ENCODE measurements at regions not wholly inside any gene's neighbourhood (a gene's known extent, or its start where the extent isn't known, plus 50 kb on each side); places are given as distances from the start of the nearest gene placed in this dataset.
"Not testable (repeated sequence)": the region's sequence is repeated elsewhere in the genome, so short reads cannot be mapped to it uniquely, and the experiment has no call there.

GRCh38 chrX:67213686-67214085 is 330.1 kb upstream of the AR start:
- DNase-seq (ENCODE audit: low read depth in 3 of 3, low spot score in 2 of 3) = not testable (repeated sequence)

- no peak for DNase-seq (ENCODE audit: low read depth in 3 of 3, low spot score in 2 of 3)
Measured at GRCh38 chrX:67207912-67208311, 335.9 kb upstream of the AR start.

GRCh38 chrX:67159437-67159836 is 384.4 kb upstream of the AR start:
- no peak for DNase-seq (ENCODE audit: low read depth in 3 of 3, low spot score in 2 of 3)

- DNase-seq (ENCODE audit: low read depth in 3 of 3, low spot score in 2 of 3) = no peak
Measured at GRCh38 chrX:67114635-67115034, 429.2 kb upstream of the AR start.

GRCh38 chrX:67105758-67106116 is 438.1 kb upstream of the AR start:
- DNase-seq (ENCODE audit: low read depth in 3 of 3, low spot score in 2 of 3) = no peak

GRCh38 chrX:67104982-67105757 is 438.7 kb upstream of the AR start:
- no peak for DNase-seq (ENCODE audit: low read depth in 3 of 3, low spot score in 2 of 3)

- DNase-seq (ENCODE audit: low read depth in 3 of 3, low spot score in 2 of 3) = no peak
Measured at GRCh38 chrX:67100031-67100884, 443.6 kb upstream of the AR start.

- DNase-seq (ENCODE audit: low read depth in 3 of 3, low spot score in 2 of 3) = no peak
Measured at GRCh38 chrX:67094061-67094460, 449.8 kb upstream of the AR start.

- DNase-seq (ENCODE audit: low read depth in 3 of 3, low spot score in 2 of 3) = no peak
Measured at GRCh38 chrX:67050760-67051159, 411.9 kb upstream of the EDA2R start.

GRCh38 chrX:67044866-67045265 is 406.0 kb upstream of the EDA2R start:
- DNase-seq (ENCODE audit: low read depth in 3 of 3, low spot score in 2 of 3) = no peak

GRCh38 chrX:67044029-67044653 is 405.3 kb upstream of the EDA2R start:
- no peak for DNase-seq (ENCODE audit: low read depth in 3 of 3, low spot score in 2 of 3)

GRCh38 chrX:67004451-67004850 is 365.6 kb upstream of the EDA2R start:
- no peak for DNase-seq (ENCODE audit: low read depth in 3 of 3, low spot score in 2 of 3)

- no peak for DNase-seq (ENCODE audit: low read depth in 3 of 3, low spot score in 2 of 3)
Measured at GRCh38 chrX:66994729-66995128, 355.9 kb upstream of the EDA2R start.

GRCh38 chrX:66992077-66992476 is 353.2 kb upstream of the EDA2R start:
- DNase-seq (ENCODE audit: low read depth in 3 of 3, low spot score in 2 of 3) = not testable (repeated sequence)

GRCh38 chrX:66988331-66988730 is 349.5 kb upstream of the EDA2R start:
- no peak for DNase-seq (ENCODE audit: low read depth in 3 of 3, low spot score in 2 of 3)

GRCh38 chrX:66961665-66962064 is 322.8 kb upstream of the EDA2R start:
- DNase-seq (ENCODE audit: low read depth in 3 of 3, low spot score in 2 of 3) = no peak

GRCh38 chrX:66931713-66932112 is 292.8 kb upstream of the EDA2R start:
- no peak for DNase-seq (ENCODE audit: low read depth in 3 of 3, low spot score in 2 of 3)

GRCh38 chrX:66930516-66930915 is 291.6 kb upstream of the EDA2R start:
- not testable (repeated sequence) for DNase-seq (ENCODE audit: low read depth in 3 of 3, low spot score in 2 of 3)

GRCh38 chrX:66920296-66920695 is 281.4 kb upstream of the EDA2R start:
- DNase-seq (ENCODE audit: low read depth in 3 of 3, low spot score in 2 of 3) = no peak

GRCh38 chrX:66919280-66919832 is 280.5 kb upstream of the EDA2R start:
- DNase-seq (ENCODE audit: low read depth in 3 of 3, low spot score in 2 of 3) = no peak

GRCh38 chrX:66918511-66918910 is 279.6 kb upstream of the EDA2R start:
- no peak for DNase-seq (ENCODE audit: low read depth in 3 of 3, low spot score in 2 of 3)
